ENCODE measurements at regions not wholly inside any gene's neighbourhood (a gene's known extent, or its start where the extent isn't known, plus 50 kb on each side); places are given as distances from the start of the nearest gene placed in this dataset.
"Not testable (repeated sequence)": the region's sequence is repeated elsewhere in the genome, so short reads cannot be mapped to it uniquely, and the experiment has no call there.

DNA sequence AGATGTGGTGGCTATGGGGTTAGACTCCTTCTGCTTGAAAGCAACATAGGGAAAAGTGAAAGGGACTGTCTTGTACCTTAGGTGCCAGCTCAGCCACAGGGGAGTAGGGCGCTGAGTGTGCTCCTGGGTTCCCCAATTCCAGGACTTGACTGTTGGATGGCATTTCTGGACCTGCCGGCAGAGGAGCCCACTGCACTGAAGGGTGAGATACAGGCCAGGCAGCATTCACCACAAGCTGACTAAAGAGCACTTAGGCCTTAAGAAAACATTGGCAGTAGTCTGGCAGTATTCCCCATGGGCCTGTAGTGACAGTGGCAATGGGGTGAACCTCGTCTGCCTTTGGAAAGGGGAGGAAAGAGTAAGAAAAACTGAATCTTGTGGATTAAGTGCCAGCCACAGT is 67.1 kb upstream of the TMTC2 start:
- H3K4me3 ChIP-seq (ENCODE audit: low read depth, low read length) = no peak overlapping the region
- no peak for DNase-seq (ENCODE audit: low read depth)
- TF ChIP-seq, protein P1, sequence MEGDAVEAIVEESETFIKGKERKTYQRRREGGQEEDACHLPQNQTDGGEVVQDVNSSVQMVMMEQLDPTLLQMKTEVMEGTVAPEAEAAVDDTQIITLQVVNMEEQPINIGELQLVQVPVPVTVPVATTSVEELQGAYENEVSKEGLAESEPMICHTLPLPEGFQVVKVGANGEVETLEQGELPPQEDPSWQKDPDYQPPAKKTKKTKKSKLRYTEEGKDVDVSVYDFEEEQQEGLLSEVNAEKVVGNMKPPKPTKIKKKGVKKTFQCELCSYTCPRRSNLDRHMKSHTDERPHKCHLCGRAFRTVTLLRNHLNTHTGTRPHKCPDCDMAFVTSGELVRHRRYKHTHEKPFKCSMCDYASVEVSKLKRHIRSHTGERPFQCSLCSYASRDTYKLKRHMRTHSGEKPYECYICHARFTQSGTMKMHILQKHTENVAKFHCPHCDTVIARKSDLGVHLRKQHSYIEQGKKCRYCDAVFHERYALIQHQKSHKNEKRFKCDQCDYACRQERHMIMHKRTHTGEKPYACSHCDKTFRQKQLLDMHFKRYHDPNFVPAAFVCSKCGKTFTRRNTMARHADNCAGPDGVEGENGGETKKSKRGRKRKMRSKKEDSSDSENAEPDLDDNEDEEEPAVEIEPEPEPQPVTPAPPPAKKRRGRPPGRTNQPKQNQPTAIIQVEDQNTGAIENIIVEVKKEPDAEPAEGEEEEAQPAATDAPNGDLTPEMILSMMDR (IDR thresholded peaks at IDR 0.05; ENCODE audit: low read depth, low read length, missing control alignments) = no peak

DNA sequence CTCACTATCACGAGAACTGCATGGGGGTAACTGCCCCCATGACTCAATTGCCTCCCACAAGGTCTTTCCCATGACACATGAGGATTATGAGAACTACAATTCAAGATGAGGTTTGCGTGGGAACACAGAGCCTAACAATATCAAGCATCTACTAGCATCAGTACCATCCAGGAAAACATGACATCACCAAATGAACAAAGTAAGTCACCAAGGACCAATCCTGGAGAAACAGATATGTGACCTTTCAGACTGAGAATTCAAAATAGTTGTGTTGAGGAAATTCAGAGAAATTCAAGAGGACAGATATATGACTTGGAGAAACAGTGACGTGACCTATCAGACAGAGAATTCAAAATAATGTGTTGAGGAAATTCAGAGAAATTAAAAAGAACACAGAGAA is 65.8 kb upstream of the TMTC2 start:
- TF ChIP-seq, protein P1 (IDR thresholded peaks at IDR 0.05; ENCODE audit: low read depth, low read length, missing control alignments) = no peak
- no peak overlapping the region for H3K4me3 ChIP-seq (ENCODE audit: low read depth, low read length)
- no peak for DNase-seq (ENCODE audit: low read depth)

DNA sequence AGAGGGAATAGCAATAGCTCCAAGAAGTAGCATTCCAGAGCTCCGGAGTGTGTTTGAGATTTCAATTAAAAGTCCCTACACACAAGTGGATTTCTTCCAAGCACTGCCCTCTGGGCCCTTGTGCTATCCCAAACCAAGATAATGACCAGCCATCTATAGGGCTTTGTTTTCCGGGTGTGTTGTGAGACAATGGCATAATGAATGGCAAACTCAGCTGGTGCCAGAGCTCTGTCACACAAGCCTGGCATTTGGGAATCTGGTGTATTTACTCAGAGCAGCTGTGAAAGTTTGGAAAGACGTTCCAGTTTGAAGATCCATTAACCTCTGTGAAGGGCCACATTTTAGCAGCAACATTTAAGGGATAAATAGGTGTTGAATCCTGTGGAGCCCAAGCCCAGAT is 61.2 kb upstream of the TMTC2 start:
- no peak for DNase-seq (ENCODE audit: low read depth)
- H3K4me3 ChIP-seq (ENCODE audit: low read depth, low read length) = no peak overlapping the region
- TF ChIP-seq, protein P1 (IDR thresholded peaks at IDR 0.05; ENCODE audit: low read depth, low read length, missing control alignments) = no peak

DNA sequence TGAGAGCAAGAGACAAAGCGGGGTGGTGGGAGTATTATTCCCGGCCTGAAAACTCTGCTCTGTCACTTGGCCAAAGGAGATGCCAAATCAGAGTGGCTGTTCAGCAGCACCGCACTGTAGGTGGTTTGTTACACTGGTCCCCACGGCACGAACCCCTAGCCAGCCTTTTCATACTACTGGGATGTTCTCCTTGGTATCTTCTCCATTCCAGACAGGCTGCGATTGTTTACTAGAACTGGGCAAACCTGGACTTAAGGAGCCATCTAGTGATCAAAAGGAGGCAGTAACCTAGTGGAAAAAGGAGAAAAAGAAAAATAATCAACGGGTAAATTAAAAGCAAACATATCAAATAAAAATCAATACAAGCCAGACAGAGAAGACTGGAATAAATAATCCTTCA is 58.9 kb upstream of the TMTC2 start:
- no peak for DNase-seq (ENCODE audit: low read depth)
- TF ChIP-seq, protein P1 (IDR thresholded peaks at IDR 0.05; ENCODE audit: low read depth, low read length, missing control alignments) = peak; percentile 36
- no peak overlapping the region for H3K4me3 ChIP-seq (ENCODE audit: low read depth, low read length)

DNA sequence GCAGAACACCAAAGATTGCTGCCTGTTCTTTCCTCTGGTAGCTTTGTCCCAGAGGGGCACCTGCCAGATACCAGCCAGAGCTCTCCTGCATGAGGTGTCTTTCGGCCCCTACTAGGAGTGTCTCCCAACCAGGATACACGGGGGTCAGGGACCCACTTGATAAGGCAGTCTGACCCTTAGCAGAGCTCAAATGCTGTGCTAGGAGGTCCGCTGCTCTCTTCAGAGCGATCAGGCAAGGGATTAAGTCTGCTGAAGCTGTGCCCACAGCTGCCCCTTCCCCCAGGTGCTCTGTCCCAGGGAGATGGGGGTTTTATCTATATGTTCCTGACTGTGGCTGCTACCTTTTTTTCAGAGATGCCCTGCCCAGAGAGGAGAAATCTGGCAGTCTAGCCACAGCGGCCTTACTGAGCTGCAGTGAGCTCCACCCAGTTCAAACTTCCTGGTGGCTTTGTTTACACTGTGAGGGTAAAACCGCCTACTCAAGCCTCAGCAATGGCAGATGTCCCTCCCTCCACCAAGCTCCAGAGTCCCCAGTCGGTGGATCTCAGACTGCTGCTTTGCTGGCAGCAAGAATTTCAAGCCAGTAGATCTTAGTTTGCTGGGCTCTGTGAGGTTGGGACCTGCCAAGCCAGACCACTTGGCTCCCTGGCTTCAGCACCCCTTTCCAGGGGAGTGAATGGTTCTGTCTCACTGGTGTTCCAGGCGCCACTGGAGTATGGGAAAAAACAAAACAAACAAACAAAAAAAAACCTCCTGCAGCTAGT is 52.0 kb upstream of the TMTC2 start:
- DNase-seq (ENCODE audit: low read depth); H3K4me3 ChIP-seq (ENCODE audit: low read depth, low read length): not testable (repeated sequence)

DNA sequence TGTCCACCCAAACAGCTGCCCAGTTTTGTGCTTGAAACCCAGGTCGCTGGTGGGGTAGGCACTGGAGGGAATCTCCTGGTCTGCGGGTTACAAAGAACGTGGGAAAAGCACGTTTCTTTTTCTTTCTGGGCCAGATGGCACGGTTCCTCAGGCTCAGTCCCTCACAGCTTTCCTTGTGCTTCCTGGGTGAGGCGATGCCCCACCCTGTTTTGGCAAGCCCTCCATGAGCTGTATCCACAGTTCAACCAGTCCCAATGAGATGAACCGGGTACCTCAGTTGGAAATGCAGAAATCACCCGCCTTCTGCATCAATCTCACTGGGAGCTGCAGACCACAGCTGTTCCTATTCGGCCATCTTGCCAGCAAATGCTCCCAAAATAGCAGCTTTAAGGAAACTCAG is 51.4 kb upstream of the TMTC2 start:
- DNase-seq (ENCODE audit: low read depth) = no peak
- H3K4me3 ChIP-seq (ENCODE audit: low read depth, low read length) = no peak overlapping the region
- TF ChIP-seq, protein P1 (IDR thresholded peaks at IDR 0.05; ENCODE audit: low read depth, low read length, missing control alignments) = no peak

Measured in GM12864 (cell line).